ENCODE measurements at regions not wholly inside any gene's neighbourhood (a gene's known extent, or its start where the extent isn't known, plus 50 kb on each side); places are given as distances from the start of the nearest gene placed in this dataset.

GRCh38 chr4:3860061-3860912 lies 94.1 kb downstream of the ADRA2C start:
- H3K9me3 ChIP-seq: no peaks in the 10 kb centered on the region
- H3K4me1 ChIP-seq: no peaks in the 10 kb centered on the region
- no peak overlapping the region for H3K27ac ChIP-seq
- TF ChIP-seq CTCF (IDR thresholded peaks at IDR 0.05) (no peak), POLR2A (IDR thresholded peaks at IDR 0.05) (no peak)
- H3K27me3 ChIP-seq: no peaks in the 10 kb centered on the region
- 31% methylated on average over 3 of the region's 35 CpGs for WGBS (ENCODE audit: insufficient coverage, low coverage, low lambda C conversion rate, missing lambda C conversion rate)
- no peak overlapping the region for H3K4me3 ChIP-seq
- no peaks in the 10 kb centered on the region for H3K36me3 ChIP-seq
- no peak for ATAC-seq
- intact Hi-C loops (cut with DNase I): no loop called here
- no peak for DNase-seq

GRCh38 chr4:3860913-3861636 lies 94.9 kb downstream of the ADRA2C start:
- 70% methylated on average over 14 of the region's 28 CpGs for WGBS (ENCODE audit: insufficient coverage, low coverage, low lambda C conversion rate, missing lambda C conversion rate)
- Histone ChIP-seq H3K27me3 (no peaks in the 10 kb centered on the region), H3K36me3 (no peaks in the 10 kb centered on the region), H3K27ac (no peak overlapping the region), H3K9me3 (no peaks in the 10 kb centered on the region), H3K4me1 (no peaks in the 10 kb centered on the region), H3K4me3 (no peak overlapping the region)
- DNase-seq: no peak
- intact Hi-C loops (cut with DNase I): no loop called here
- ATAC-seq: no peak
- TF ChIP-seq CTCF (IDR thresholded peaks at IDR 0.05) (no peak), POLR2A (IDR thresholded peaks at IDR 0.05) (no peak)

- WGBS (ENCODE audit: insufficient coverage, low coverage, low lambda C conversion rate, missing lambda C conversion rate): 61% methylated on average over 9 of the region's 14 CpGs
- no peak for ATAC-seq
- no peaks in the 10 kb centered on the region for H3K4me1 ChIP-seq
- no peak for DNase-seq
- no peaks in the 10 kb centered on the region for H3K36me3 ChIP-seq
- H3K27me3 ChIP-seq: no peaks in the 10 kb centered on the region
- H3K27ac ChIP-seq: no peak overlapping the region
- H3K4me3 ChIP-seq: no peak overlapping the region
- no peaks in the 10 kb centered on the region for H3K9me3 ChIP-seq
- TF ChIP-seq POLR2A (IDR thresholded peaks at IDR 0.05): no peak
- no peak for TF ChIP-seq CTCF (IDR thresholded peaks at IDR 0.05)
- intact Hi-C loops (cut with DNase I): no loop called here
Measured at GRCh38 chr4:3861720-3862639, 95.8 kb downstream of the ADRA2C start.

GRCh38 chr4:3862640-3863420 lies 96.6 kb downstream of the ADRA2C start:
- intact Hi-C loops (cut with DNase I): no loop called here
- Histone ChIP-seq H3K9me3 (no peaks in the 10 kb centered on the region), H3K27me3 (no peaks in the 10 kb centered on the region), H3K4me3 (no peak overlapping the region), H3K4me1 (no peaks in the 10 kb centered on the region), H3K27ac (no peak overlapping the region), H3K36me3 (no peaks in the 10 kb centered on the region)
- TF ChIP-seq CTCF (IDR thresholded peaks at IDR 0.05) (no peak), POLR2A (IDR thresholded peaks at IDR 0.05) (no peak)
- peak in 2 of 4 donors; percentile 8 to 63 for ATAC-seq
- WGBS (ENCODE audit: insufficient coverage, low coverage, low lambda C conversion rate, missing lambda C conversion rate): 19% methylated on average over 13 of the region's 23 CpGs
- DNase-seq: no peak

Data from right lobe of liver (tissue), 6 donors.